ENCODE measurements at regions not wholly inside any gene's neighbourhood (a gene's known extent, or its start where the extent isn't known, plus 50 kb on each side); places are given as distances from the start of the nearest gene placed in this dataset.
"Not testable (repeated sequence)": the region's sequence is repeated elsewhere in the genome, so short reads cannot be mapped to it uniquely, and the experiment has no call there.

GRCh38 chr16:35147556-35148504 is 1688.4 kb downstream of the TP53TG3F start:
- DNase-seq = no peak
- H3K36me3 Mint-ChIP-seq (ENCODE audit: insufficient read depth in 2 of 2) = peaks cover 8 to 11% of the 10 kb centered on the region in 2 donors
- H3K4me3 Mint-ChIP-seq = no peak overlapping the region
- no peaks in the 10 kb centered on the region for H3K4me1 Mint-ChIP-seq (ENCODE audit: low read depth)
- ATAC-seq (replicated peaks in 1 of 2) = no peak
- no peaks in the 10 kb centered on the region for H3K27me3 Mint-ChIP-seq (ENCODE audit: low read depth)
- H3K27ac Mint-ChIP-seq = no peak overlapping the region
- H3K9me3 Mint-ChIP-seq = peaks cover 4 to 6% of the 10 kb centered on the region in 2 donors

DNA sequence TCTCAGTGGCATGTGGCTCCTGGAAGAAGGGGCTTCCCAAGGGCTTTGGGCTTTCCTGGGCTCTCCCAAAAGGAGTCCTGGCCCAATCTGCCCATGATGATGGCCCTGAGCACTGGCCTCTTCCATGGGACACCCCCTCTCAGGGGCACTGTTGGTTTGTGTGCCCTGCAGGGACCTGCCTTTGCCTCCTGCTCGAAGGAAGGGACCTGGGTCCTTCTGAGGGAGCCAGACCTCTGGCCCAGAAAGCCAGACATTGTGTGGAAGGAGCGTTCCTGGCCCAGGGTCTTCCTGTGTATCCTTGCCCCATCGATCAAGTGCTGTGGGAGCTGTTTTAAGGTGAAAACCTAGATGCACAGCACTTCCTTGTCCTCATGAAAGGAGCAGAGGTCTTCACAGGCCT is 1689.3 kb downstream of the TP53TG3F start:
- peaks cover 8 to 11% of the 10 kb centered on the region in 2 donors for H3K36me3 Mint-ChIP-seq (ENCODE audit: insufficient read depth in 2 of 2)
- DNase-seq = no peak
- no peak for ATAC-seq (replicated peaks in 1 of 2)
- H3K4me3 Mint-ChIP-seq = no peak overlapping the region
- H3K27me3 Mint-ChIP-seq (ENCODE audit: low read depth) = no peaks in the 10 kb centered on the region
- peaks cover 4 to 8% of the 10 kb centered on the region in 2 donors for H3K9me3 Mint-ChIP-seq
- H3K4me1 Mint-ChIP-seq (ENCODE audit: low read depth) = no peaks in the 10 kb centered on the region
- no peak overlapping the region for H3K27ac Mint-ChIP-seq

GRCh38 chr16:35149550-35149949 is 1690.1 kb downstream of the TP53TG3F start:
- DNase-seq (no peak), ATAC-seq (replicated peaks in 1 of 2) (no peak)
- H3K4me1 Mint-ChIP-seq (ENCODE audit: low read depth) = no peaks in the 10 kb centered on the region
- H3K9me3 Mint-ChIP-seq = peaks cover 4 to 6% of the 10 kb centered on the region in 2 donors
- no peak overlapping the region for H3K27ac Mint-ChIP-seq
- no peak overlapping the region for H3K4me3 Mint-ChIP-seq
- H3K27me3 Mint-ChIP-seq (ENCODE audit: low read depth) = no peaks in the 10 kb centered on the region
- peaks cover 7 to 9% of the 10 kb centered on the region in 2 donors for H3K36me3 Mint-ChIP-seq (ENCODE audit: insufficient read depth in 2 of 2)

GRCh38 chr16:35150805-35151312 is 1691.4 kb downstream of the TP53TG3F start:
- Mint-ChIP-seq H3K27ac (no peak overlapping the region), H3K36me3 (ENCODE audit: insufficient read depth in 2 of 2) (peaks cover 1 to 9% of the 10 kb centered on the region in 2 donors), H3K4me3 (no peak overlapping the region), H3K9me3 (peaks cover 7% of the 10 kb centered on the region in 2 donors), H3K4me1 (ENCODE audit: low read depth) (no peaks in the 10 kb centered on the region), H3K27me3 (ENCODE audit: low read depth) (no peaks in the 10 kb centered on the region)
- no peak for DNase-seq
- no peak for ATAC-seq (replicated peaks in 1 of 2)

- Mint-ChIP-seq H3K4me1 (ENCODE audit: low read depth) (no peaks in the 10 kb centered on the region), H3K27me3 (ENCODE audit: low read depth) (no peaks in the 10 kb centered on the region), H3K27ac (no peak overlapping the region), H3K4me3 (no peak overlapping the region), H3K36me3 (ENCODE audit: insufficient read depth in 2 of 2) (peaks cover 1 to 9% of the 10 kb centered on the region in 2 donors), H3K9me3 (peaks cover 7 to 11% of the 10 kb centered on the region in 2 donors)
- ATAC-seq (replicated peaks in 1 of 2) (no peak), DNase-seq (no peak)
These were observed 1692.7 kb downstream of the TP53TG3F start for GRCh38 chr16:35152067-35152627.

GRCh38 chr16:35154627-35155026 is 1695.2 kb downstream of the TP53TG3F start:
- DNase-seq = no peak
- Mint-ChIP-seq H3K4me1 (ENCODE audit: low read depth) (no peaks in the 10 kb centered on the region), H3K9me3 (peaks cover 14 to 15% of the 10 kb centered on the region in 2 donors), H3K4me3 (no peak overlapping the region), H3K27ac (no peak overlapping the region), H3K27me3 (ENCODE audit: low read depth) (no peaks in the 10 kb centered on the region), H3K36me3 (ENCODE audit: insufficient read depth in 2 of 2) (peaks cover 1 to 18% of the 10 kb centered on the region in 2 donors)
- ATAC-seq (replicated peaks in 1 of 2) = no peak

GRCh38 chr16:35157549-35157948 is 1698.1 kb downstream of the TP53TG3F start:
- peaks cover 13 to 19% of the 10 kb centered on the region in 2 donors for H3K9me3 Mint-ChIP-seq

GRCh38 chr16:35169324-35169723 is 1709.9 kb downstream of the TP53TG3F start:
- DNase-seq; H3K27me3 Mint-ChIP-seq (ENCODE audit: low read depth); H3K27ac Mint-ChIP-seq; H3K4me1 Mint-ChIP-seq (ENCODE audit: low read depth); H3K36me3 Mint-ChIP-seq (ENCODE audit: insufficient read depth in 2 of 2); H3K4me3 Mint-ChIP-seq; ATAC-seq (replicated peaks in 1 of 2): not testable (repeated sequence)
- peaks cover 9 to 10% of the 10 kb centered on the region in 2 donors for H3K9me3 Mint-ChIP-seq

More at GRCh38 chr16:35157549-35157948, 1698.1 kb downstream of the TP53TG3F start:
- H3K27me3 Mint-ChIP-seq (ENCODE audit: low read depth); H3K4me1 Mint-ChIP-seq (ENCODE audit: low read depth); H3K4me3 Mint-ChIP-seq; ATAC-seq (replicated peaks in 1 of 2); DNase-seq; H3K27ac Mint-ChIP-seq: not testable (repeated sequence)
- peaks cover 3 to 15% of the 10 kb centered on the region in 2 donors for H3K36me3 Mint-ChIP-seq (ENCODE audit: insufficient read depth in 2 of 2)

DNA sequence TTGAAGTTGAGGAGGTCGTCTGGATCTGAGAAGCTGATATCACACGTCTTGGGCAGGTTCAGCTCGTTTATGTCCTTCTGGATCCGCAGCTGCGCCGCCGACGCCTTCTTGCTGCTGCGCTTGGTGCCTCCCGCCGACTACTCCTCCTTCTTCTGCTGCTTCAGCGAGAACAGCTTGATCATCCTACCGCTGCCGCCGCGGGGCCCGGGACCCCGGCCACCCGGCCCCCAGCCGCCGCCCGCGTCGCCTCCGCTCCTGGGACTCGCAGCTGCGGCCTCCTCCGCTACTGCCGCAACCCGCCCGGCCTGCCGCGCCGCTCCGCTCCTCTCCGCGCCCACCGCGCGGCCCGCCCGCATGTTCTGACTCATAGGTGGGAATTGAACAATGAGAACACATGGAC is 1710.6 kb downstream of the TP53TG3F start:
- H3K4me3 Mint-ChIP-seq; H3K27ac Mint-ChIP-seq; H3K4me1 Mint-ChIP-seq (ENCODE audit: low read depth); ATAC-seq (replicated peaks in 1 of 2); H3K36me3 Mint-ChIP-seq (ENCODE audit: insufficient read depth in 2 of 2); DNase-seq; H3K27me3 Mint-ChIP-seq (ENCODE audit: low read depth): not testable (repeated sequence)
- peaks cover 9 to 10% of the 10 kb centered on the region in 2 donors for H3K9me3 Mint-ChIP-seq

- DNase-seq (no peak), ATAC-seq (replicated peaks in 1 of 2) (no peak)
- H3K36me3 Mint-ChIP-seq (ENCODE audit: insufficient read depth in 2 of 2) = peaks cover 3 to 4% of the 10 kb centered on the region in 2 donors
- no peak overlapping the region for H3K27ac Mint-ChIP-seq
- peaks cover 9 to 10% of the 10 kb centered on the region in 2 donors for H3K9me3 Mint-ChIP-seq
- no peak overlapping the region for H3K4me3 Mint-ChIP-seq
- H3K4me1 Mint-ChIP-seq (ENCODE audit: low read depth) = no peaks in the 10 kb centered on the region
- H3K27me3 Mint-ChIP-seq (ENCODE audit: low read depth) = no peaks in the 10 kb centered on the region
These were observed 1711.2 kb downstream of the TP53TG3F start for GRCh38 chr16:35170610-35171009.

GRCh38 chr16:35171106-35171505 is 1711.7 kb downstream of the TP53TG3F start:
- Mint-ChIP-seq H3K4me1 (ENCODE audit: low read depth) (no peaks in the 10 kb centered on the region), H3K27ac (no peak overlapping the region), H3K9me3 (peaks cover 9 to 10% of the 10 kb centered on the region in 2 donors), H3K36me3 (ENCODE audit: insufficient read depth in 2 of 2) (peaks cover 3 to 4% of the 10 kb centered on the region in 2 donors), H3K4me3 (no peak overlapping the region), H3K27me3 (ENCODE audit: low read depth) (no peaks in the 10 kb centered on the region)
- DNase-seq (no peak), ATAC-seq (replicated peaks in 1 of 2) (no peak)

- ATAC-seq (replicated peaks in 1 of 2) = no peak
- Mint-ChIP-seq H3K36me3 (ENCODE audit: insufficient read depth in 2 of 2) (peaks cover 2 to 3% of the 10 kb centered on the region in 2 donors), H3K9me3 (peaks cover 7 to 12% of the 10 kb centered on the region in 2 donors), H3K27me3 (ENCODE audit: low read depth) (no peaks in the 10 kb centered on the region), H3K4me3 (no peak overlapping the region), H3K27ac (no peak overlapping the region), H3K4me1 (ENCODE audit: low read depth) (no peaks in the 10 kb centered on the region)
- DNase-seq = no peak
These were observed 1713.9 kb downstream of the TP53TG3F start for GRCh38 chr16:35173295-35173694.

- H3K9me3 Mint-ChIP-seq = peaks cover 7 to 11% of the 10 kb centered on the region in 2 donors
- no peak overlapping the region for H3K4me3 Mint-ChIP-seq
- H3K27ac Mint-ChIP-seq = no peak overlapping the region
- DNase-seq (no peak), ATAC-seq (replicated peaks in 1 of 2) (no peak)
- H3K4me1 Mint-ChIP-seq (ENCODE audit: low read depth) = no peaks in the 10 kb centered on the region
- no peaks in the 10 kb centered on the region for H3K27me3 Mint-ChIP-seq (ENCODE audit: low read depth)
- peaks cover 0 to 3% of the 10 kb centered on the region in 2 donors for H3K36me3 Mint-ChIP-seq (ENCODE audit: insufficient read depth in 2 of 2)
These were observed 1714.6 kb downstream of the TP53TG3F start for GRCh38 chr16:35174016-35174415.
